D721Med (cell line): ENCODE measurements at regions not wholly inside any gene's neighbourhood (a gene's known extent, or its start where the extent isn't known, plus 50 kb on each side); places are given as distances from the start of the nearest gene placed in this dataset.

ENCODE experiments used
- DNase-seq: peaks from one replicate; pipeline ENCODE4 v3.0.0; 2011; ENCODE audit warnings: low spot score; ENCODE audit not compliant: insufficient read length
- FAIRE-seq: peaks from 2 replicates; lab custom pipeline; 2011; peaks lifted over from hg19 to GRCh38; lab: Jason Lieb, UNC
- CTCF ChIP-seq: IDR thresholded peaks from 2 replicates; pipeline ENCODE4 v1.5.1; 2012; ENCODE audit warnings: mild to moderate bottlenecking, control low read depth; ENCODE audit not compliant: insufficient read depth; ENCODE audit errors: missing control alignments

GRCh38 chr21:16535626-16536025, 805.8 kb downstream of the USP25 start:
- no peak for TF ChIP-seq CTCF
- FAIRE-seq: no peak
- no peak for DNase-seq

- DNase-seq (no peak), FAIRE-seq (no peak)
- TF ChIP-seq CTCF: no peak
Measured at GRCh38 chr21:16536140-16536539, 806.4 kb downstream of the USP25 start.

GRCh38 chr21:16536643-16537434, 807.1 kb downstream of the USP25 start:
- TF ChIP-seq CTCF: no peak
- DNase-seq: no peak
- FAIRE-seq: no peak

GRCh38 chr21:16537501-16537900, 807.7 kb downstream of the USP25 start:
- FAIRE-seq (no peak), DNase-seq (no peak)
- no peak for TF ChIP-seq CTCF

- no peak for DNase-seq
- no peak for TF ChIP-seq CTCF
- no peak for FAIRE-seq
Measured at GRCh38 chr21:16538405-16538804, 808.6 kb downstream of the USP25 start.

GRCh38 chr21:16538936-16539440, 809.2 kb downstream of the USP25 start:
- no peak for TF ChIP-seq CTCF
- FAIRE-seq (no peak), DNase-seq (no peak)
